A549 (cell line): ENCODE measurements at regions not wholly inside any gene's neighbourhood (a gene's known extent, or its start where the extent isn't known, plus 50 kb on each side); places are given as distances from the start of the nearest gene placed in this dataset.

Experiments
- CBX8 ChIP-seq: fragments of 200-600 bp; sonication (generic); IDR thresholded peaks from 2 replicates; pipeline ENCODE4 v1.6.1; 2016
- EHF ChIP-seq: fragments of 250-450 bp; sonication (Bioruptor Pico); IDR thresholded peaks from 2 replicates; pipeline ENCODE4 v1.5.0; 2020; ENCODE audit warnings: mild to moderate bottlenecking
- HOXA7 ChIP-seq: fragments of 250-450 bp; sonication (Bioruptor Pico); IDR thresholded peaks from 2 replicates; pipeline ENCODE4 v1.5.0; 2020; ENCODE audit warnings: mild to moderate bottlenecking, moderate library complexity
- POLR2A ChIP-seq: IDR thresholded peaks from 2 replicates; pipeline ENCODE4 v1.6.1; 2012; ENCODE audit warnings: mild to moderate bottlenecking, low read length
- SREBF2 ChIP-seq: fragments of 450-650 bp; IDR thresholded peaks from 2 replicates; pipeline ENCODE4 v1.6.1; 2014; ENCODE audit warnings: mild to moderate bottlenecking, moderate library complexity
- TF ChIP-seq, protein P1 (sequence below): fragments of >200 bp; sonication (Bioruptor Twin); formaldehyde crosslinking; IDR thresholded peaks from 3 replicates; pipeline ENCODE4 v1.5.1; 2016
- TF ChIP-seq, protein P2 (sequence below): fragments of 200-600 bp; sonication (generic); IDR thresholded peaks from 2 replicates; pipeline ENCODE4 v1.6.1; 2016; ENCODE audit warnings: antibody characterized with exemption, mild to moderate bottlenecking, moderate library complexity

DNA sequence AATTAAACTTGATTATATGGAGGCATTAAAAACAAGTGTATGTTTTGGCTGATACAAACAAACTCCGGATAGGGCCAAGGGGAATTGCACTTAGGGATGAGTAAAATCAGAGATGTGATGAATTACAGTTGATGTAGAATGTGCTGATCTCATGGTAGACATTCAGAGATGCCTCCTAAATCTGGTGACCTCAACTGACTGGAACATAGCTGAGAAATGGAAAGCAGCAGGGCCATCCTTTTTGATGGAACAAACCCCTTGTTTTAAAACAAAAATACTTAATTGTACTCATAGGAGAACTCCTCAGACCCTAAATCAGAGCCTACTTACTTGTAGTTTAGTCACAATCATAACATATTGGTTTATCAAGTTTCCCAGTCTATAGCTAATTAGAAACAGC, 122.8 kb downstream of the C12orf75 start:
- TF ChIP-seq SREBF2 (no peak), POLR2A (no peak), HOXA7 (no peak), CBX8 (no peak), EHF (CRISPR knock-in tag) (no peak)
- TF ChIP-seq, protein P1, sequence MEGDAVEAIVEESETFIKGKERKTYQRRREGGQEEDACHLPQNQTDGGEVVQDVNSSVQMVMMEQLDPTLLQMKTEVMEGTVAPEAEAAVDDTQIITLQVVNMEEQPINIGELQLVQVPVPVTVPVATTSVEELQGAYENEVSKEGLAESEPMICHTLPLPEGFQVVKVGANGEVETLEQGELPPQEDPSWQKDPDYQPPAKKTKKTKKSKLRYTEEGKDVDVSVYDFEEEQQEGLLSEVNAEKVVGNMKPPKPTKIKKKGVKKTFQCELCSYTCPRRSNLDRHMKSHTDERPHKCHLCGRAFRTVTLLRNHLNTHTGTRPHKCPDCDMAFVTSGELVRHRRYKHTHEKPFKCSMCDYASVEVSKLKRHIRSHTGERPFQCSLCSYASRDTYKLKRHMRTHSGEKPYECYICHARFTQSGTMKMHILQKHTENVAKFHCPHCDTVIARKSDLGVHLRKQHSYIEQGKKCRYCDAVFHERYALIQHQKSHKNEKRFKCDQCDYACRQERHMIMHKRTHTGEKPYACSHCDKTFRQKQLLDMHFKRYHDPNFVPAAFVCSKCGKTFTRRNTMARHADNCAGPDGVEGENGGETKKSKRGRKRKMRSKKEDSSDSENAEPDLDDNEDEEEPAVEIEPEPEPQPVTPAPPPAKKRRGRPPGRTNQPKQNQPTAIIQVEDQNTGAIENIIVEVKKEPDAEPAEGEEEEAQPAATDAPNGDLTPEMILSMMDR: no peak
- TF ChIP-seq, protein P2, sequence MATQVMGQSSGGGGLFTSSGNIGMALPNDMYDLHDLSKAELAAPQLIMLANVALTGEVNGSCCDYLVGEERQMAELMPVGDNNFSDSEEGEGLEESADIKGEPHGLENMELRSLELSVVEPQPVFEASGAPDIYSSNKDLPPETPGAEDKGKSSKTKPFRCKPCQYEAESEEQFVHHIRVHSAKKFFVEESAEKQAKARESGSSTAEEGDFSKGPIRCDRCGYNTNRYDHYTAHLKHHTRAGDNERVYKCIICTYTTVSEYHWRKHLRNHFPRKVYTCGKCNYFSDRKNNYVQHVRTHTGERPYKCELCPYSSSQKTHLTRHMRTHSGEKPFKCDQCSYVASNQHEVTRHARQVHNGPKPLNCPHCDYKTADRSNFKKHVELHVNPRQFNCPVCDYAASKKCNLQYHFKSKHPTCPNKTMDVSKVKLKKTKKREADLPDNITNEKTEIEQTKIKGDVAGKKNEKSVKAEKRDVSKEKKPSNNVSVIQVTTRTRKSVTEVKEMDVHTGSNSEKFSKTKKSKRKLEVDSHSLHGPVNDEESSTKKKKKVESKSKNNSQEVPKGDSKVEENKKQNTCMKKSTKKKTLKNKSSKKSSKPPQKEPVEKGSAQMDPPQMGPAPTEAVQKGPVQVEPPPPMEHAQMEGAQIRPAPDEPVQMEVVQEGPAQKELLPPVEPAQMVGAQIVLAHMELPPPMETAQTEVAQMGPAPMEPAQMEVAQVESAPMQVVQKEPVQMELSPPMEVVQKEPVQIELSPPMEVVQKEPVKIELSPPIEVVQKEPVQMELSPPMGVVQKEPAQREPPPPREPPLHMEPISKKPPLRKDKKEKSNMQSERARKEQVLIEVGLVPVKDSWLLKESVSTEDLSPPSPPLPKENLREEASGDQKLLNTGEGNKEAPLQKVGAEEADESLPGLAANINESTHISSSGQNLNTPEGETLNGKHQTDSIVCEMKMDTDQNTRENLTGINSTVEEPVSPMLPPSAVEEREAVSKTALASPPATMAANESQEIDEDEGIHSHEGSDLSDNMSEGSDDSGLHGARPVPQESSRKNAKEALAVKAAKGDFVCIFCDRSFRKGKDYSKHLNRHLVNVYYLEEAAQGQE: no peak
